NCI-H2196 (cell line): ENCODE measurements at regions not wholly inside any gene's neighbourhood (a gene's known extent, or its start where the extent isn't known, plus 50 kb on each side); places are given as distances from the start of the nearest gene placed in this dataset.
"Not testable (repeated sequence)": the region's sequence is repeated elsewhere in the genome, so short reads cannot be mapped to it uniquely, and the experiment has no call there.

ENCODE experiments used
- DNase-seq: peaks from one replicate; lab custom pipeline; 2025; ENCODE audit not compliant: unreplicated experiment; lab: John Stamatoyannopoulos, UW

DNA sequence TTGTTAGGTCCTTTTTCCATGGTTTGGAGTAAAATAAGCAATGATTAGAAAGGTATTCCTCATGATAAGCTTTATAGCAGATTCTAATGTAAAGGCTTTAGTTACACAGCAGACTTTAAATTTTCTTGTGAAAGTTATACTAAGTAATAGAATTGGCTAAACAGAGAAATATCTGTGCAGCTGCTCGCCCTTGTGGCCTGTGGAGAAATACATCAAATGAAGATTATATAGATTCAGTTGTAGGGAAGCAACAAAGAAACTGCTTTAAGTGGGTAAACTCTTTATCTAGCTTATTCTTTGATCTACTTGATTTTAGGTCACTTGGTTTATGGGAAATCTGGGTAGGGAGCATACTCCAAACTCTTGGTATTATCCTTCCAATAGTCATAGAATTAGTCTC, 1269.7 kb upstream of the SPRY2 start:
- no peak for DNase-seq

GRCh38 chr13:81609335-81609734, 1268.4 kb upstream of the SPRY2 start:
- no peak for DNase-seq

- no peak for DNase-seq
Observed at GRCh38 chr13:81606074-81606473, 1265.1 kb upstream of the SPRY2 start.

GRCh38 chr13:81602241-81602640, 1261.3 kb upstream of the SPRY2 start:
- no peak for DNase-seq

- DNase-seq, result no peak
Observed at GRCh38 chr13:81597101-81597500, 1256.2 kb upstream of the SPRY2 start.

- DNase-seq, result no peak
Observed at GRCh38 chr13:81596224-81596753, 1255.4 kb upstream of the SPRY2 start.

DNA sequence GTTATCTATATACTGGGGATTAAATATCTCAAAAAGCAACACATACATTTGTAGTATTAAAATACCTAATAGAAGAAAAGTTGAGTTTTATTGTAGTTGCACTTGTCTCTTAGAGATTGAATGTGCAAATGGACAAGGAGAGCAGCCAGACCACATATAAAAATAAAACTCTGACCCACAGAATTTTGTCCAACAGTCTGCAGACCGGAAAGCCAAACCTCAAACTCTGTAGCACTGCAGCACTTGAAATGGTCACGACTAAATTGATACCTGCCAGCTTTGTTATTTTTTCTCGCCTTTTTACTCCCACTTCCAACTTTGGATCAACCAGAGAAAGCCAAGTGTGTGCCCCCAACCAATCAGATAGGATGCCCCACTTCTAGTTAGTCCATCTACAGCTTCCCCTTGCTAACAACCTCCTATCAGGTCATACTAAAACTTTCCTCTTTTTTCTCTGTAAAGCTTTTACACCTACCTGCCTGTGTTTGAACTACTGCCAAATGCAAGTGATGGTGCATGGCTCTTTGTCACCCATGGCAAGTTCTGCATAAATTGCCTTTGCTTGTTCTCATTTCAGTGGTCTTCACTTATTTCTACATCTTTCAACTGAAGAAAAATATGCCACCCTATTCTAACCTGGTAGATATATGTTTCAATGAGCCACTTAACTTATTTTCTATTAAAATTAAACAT, 1250.7 kb upstream of the SPRY2 start:
- no peak for DNase-seq

DNA sequence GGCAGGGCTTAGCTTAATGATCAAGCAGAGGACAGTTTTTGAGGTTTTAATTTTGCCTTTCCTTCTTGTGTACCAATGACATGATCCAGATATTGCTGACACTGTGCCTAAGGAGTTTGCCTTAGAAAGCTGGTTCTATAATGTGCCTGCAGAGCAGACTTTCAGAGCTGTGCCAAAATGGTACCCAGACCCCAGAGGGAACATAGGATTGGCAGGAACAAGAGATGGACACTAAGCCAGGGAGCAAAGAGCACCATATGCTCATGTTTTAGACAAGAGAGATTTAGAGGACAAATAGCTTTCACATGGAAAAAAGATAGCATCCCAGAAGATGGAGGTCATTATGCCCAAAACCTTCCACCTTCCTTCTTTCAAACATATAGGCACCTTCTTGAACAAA, 1241.5 kb upstream of the SPRY2 start:
- no peak for DNase-seq

GRCh38 chr13:81577601-81578195, 1236.8 kb upstream of the SPRY2 start:
- DNase-seq, result no peak

DNA sequence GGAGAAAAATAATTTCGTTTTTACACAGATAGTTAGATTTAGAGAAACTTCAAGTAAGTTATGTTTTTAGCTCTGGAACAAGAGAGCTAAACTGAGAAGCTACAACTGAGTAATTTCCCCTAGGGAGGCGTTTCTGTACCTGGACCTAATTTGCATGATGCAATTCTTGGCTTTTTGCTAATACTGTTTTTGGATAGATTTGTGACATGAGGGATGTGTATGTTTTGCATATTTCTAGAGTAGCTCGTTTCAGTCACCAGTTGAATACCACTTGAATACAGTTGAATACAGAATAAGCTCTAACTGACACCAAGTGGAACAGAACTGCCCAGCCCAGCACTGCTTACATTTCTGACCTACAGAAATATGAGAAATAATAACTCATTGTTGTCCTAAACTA, 1227.9 kb upstream of the SPRY2 start:
- no peak for DNase-seq

- no peak for DNase-seq
Observed at GRCh38 chr13:81565849-81566248, 1224.9 kb upstream of the SPRY2 start.

GRCh38 chr13:81563091-81563490, 1222.2 kb upstream of the SPRY2 start:
- no peak for DNase-seq

DNA sequence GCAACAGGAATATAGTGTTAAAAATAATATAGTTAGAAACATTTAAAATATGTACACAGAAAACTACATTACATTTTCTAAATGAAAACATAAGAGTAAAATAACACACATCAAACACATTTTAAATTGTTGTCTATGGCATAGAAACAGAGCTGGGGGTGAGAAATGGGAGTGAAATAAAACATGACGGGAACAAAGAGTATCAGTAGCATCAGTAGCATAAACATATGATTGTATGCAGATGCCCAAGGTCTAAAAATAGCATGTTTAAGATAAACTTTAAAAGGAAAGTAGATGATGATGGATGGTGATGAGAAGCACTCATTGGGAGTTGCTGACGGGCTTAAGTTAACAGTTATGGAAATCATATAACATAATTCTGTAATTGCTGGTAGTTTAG, 1221.7 kb upstream of the SPRY2 start:
- DNase-seq, result no peak

- no peak for DNase-seq
Observed at GRCh38 chr13:81551036-81551435, 1210.1 kb upstream of the SPRY2 start.

- DNase-seq, result not testable (repeated sequence)
Observed at GRCh38 chr13:81546294-81546693, 1205.4 kb upstream of the SPRY2 start.

DNA sequence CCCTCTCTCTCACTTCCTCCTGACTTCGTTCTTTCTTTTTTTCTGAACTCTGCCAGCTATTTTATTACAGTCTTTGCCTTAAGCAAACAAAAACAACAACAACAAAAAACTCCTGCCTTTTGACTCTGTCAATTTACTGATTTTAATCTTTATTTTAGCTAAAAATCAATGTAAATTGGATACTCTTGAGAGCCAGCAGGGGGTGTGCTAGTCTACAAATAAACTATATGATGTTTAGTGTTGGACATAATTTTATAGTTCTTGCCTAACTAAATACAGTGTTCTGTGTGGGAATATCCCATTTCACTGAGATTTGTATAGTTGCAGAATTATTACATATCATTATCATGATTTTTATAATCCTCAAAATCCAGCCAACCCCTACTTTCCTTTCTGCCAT, 1199.9 kb upstream of the SPRY2 start:
- no peak for DNase-seq

DNA sequence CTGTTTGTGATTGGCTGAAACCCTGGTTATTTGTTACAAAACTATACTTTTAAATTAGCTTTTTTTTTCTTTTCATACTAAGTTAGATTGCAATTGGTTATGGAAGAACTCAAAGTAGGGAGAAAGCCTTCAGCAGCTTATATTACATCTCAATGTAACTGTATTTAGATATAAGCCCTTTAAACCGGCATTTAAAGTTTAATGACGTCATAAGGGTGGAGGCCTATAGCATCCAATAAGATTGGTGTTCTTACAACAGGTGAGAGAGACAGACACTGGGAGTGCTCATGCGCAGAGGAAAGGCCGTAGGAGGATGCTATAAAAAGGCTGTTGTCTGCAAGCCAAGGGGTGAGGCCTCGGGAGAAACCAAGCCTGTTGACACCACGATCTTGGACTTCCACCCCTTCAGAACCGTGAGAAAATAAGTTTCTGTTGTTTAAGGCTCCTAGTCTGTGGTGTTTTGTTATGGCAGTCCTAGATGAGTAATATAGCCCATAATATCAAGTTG, 1198.8 kb upstream of the SPRY2 start:
- no peak for DNase-seq

DNA sequence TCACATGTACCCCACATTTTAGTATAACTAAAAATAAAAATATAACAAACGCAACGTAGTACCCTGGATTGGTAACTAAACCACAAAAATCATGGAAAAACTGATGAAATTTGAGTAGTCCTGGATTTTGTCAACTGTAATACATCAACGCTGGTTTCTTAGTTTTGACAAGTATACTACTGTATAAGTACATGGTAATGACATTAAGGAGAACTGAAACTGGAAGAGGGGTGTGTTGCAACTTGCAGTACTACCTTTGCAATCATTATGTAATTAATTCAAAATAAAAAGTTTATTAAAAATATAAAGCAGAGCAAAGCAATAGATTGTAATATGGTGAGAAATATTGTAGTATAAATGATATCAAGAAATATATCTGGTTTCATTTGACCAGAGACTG, 1158.0 kb upstream of the SPRY2 start:
- DNase-seq, result no peak

DNA sequence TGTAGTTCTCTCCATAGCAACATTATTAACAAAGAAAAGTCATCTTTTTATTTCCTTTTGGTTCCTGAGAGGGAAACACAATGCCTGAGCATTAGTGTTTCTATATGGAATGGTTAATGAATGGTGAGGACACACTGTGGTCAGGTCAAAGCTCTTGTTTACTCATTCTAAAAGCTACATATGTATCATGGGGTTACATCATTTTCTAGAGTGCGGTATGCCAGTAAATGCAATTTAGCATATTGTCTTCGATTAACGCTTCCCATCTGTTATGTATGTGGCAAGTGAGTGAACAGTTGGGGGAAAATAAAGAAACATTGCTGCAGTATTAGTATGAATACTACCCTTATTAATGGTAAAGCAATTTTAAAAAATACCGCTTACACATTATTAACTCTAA, 1152.2 kb upstream of the SPRY2 start:
- no peak for DNase-seq

DNA sequence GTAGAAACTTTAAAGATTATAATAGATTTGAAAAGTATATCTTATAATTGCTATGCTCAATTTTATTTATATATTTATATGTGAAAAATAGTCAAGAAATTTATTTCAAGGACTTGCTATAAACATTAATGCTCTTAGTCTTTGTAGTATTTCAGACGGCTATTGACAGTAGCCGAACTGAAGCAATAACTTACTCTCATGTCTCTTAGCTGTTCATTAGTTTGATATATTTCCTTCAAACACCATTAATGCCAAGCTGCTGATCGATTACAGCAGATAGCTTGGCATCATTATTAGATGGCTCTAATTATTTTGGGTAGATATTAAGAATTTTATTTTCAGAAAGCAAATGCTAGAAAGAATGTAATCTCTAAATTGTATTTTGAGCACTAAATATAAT, 1151.5 kb upstream of the SPRY2 start:
- no peak for DNase-seq

DNA sequence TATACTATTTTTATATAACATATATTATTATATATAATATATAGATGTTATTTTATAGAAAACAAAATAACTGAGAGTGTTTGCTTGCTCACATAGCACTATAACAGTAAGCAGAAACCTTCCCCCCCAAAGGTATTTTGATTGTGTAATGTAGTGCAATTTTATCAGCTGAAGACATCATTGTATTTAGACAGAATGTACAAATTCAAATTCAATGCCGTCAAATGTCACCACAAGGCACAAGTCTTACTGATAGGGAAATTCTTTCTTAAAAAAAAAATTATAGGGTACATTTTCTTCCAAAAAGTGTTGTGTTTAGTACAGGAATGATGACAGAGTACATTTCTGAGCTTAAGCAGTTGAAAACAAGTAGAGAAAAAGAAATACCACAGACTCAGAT, 1147.1 kb upstream of the SPRY2 start:
- no peak for DNase-seq

DNA sequence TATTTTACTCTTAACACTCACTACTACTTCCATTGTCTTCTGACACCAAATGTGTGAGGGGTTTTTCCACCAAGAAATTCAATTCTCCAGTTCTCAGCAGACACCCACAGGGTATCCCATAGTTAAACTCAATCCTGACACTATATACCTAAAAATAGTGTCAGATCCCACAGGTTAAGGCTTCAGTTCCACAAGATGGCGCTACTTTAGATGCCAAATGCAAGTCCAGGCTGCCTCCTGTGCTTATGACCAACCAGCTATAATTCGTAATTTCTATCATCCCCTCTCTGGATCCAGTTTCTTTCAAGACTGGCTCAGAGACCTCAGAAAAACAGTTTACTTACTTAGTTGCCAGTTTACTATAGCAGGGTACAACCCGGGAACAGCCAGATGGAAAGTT, 1146.2 kb upstream of the SPRY2 start:
- no peak for DNase-seq

DNA sequence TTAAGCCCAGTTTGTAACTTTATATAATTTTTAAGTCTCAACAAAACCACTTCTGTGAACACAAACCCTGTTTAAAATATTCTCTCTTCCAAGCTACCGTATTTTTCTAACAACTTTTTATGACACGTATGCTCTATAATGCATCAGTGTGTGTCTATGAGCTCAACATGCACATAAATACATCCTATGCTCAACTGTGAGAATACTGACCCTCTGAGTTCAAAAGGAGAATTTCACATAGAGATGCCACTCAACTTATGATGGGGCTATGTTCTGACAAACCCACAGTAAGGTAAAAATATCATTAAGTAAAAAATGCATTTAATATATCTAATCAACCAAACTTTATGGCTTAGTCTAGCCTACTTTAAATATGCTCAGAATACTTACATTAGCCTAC, 1139.7 kb upstream of the SPRY2 start:
- DNase-seq, result no peak
